HT-29 (cell line): ENCODE measurements at regions not wholly inside any gene's neighbourhood (a gene's known extent, or its start where the extent isn't known, plus 50 kb on each side); places are given as distances from the start of the nearest gene placed in this dataset. TPM values are rescaled to one million over a fixed set of nuclear protein-coding genes. Genes with fewer than 3 reads are reported as not detected.

Source experiments
- DNase-seq: peaks from one replicate; pipeline ENCODE4 v3.0.0-alpha.2; 2015; ENCODE audit warnings: low spot score
- small RNA-seq: library from RNA; depleted of rRNA; stranded (forward); fragments of <200 nt; gene quantifications from one replicate; pipeline ENCODE3, GENCODE V24; 2014

DNA sequence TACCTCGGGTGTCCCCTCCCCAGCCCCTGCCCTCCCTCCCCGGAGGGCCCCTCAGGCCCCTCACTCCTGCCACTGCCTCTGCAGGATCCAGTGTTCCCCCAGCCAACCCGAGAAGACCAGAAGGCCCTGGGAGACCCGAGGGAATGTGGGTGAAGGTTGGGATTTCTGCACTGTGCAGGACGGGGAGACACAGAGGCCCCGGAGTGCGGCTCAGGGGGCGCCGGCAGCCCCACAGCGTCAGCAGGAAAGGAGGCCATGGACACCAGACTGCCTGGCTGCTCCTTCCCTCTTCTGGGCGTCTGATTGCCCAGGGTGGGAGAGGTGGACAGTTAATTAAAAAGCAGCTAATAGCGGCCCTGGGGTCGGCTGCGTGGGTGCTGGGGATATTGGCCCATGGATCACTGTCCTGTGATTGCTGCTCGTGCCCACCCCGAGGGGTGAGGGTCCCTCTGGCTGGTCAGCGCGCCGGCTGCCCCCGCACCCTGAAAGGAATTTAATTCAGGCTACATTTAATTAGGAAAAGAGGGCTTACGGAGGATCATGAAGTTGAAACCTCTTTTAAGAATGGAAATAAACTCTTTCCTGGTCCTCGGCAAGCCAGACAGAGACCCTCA lies 57.8 kb upstream of the NKX1-1 start:
- no peak for DNase-seq

- DNase-seq: no peak
Observed at GRCh38 chr4:1463088-1463926, 57.1 kb upstream of the NKX1-1 start.

DNA sequence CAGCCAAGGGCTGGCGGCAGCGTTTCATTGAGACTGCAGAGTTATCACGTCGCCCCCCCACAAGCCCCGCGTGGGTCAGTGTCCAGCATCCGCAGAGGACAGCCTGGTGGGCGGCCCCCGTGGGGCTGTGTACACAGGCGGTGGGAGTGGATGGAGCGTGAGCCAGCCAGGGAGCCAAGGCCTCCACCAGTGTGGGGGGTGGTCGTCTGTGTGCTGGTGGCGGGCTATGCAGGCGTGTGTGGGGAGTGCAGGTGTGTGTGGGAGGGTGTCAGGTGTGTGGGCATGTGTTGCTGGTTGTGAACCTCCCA lies 56.5 kb upstream of the NKX1-1 start:
- DNase-seq: no peak

DNA sequence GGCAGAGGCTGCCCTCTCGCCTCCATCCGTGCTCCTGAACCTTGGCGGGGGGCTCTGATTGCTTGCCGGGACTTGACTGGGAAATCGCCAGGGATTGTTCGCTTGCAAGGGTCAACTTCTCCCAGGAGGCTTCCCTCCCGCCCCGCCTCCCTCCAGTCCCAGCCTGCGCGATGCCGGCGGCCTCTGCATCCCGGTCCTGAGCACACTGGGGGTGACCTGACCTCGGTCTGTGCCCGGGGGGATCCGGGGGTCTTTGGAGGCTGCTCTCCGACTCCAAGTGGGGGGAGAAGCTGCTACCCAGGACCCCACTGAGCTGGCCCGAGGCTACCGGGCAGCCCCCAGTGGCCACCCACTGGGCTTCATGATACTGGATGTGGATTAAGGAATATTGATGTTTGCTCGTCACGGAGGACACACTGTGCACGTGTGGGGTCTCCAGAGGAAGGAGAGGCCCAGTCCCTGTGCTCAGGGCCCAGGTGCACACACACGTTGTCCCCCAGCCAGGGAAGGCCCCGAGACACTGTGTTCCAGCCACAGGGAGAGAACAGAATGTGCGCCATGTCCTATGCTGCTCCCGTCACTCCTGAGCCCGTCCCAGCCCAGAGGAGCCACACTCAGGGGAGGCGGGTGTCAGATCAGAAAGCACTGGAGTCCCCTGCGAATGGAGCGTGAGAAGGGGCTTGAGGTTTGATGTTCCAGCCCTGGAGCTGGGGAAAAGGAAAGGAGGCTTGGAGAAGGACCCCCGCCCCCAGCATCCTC lies 55.9 kb upstream of the NKX1-1 start:
- no peak for DNase-seq

DNA sequence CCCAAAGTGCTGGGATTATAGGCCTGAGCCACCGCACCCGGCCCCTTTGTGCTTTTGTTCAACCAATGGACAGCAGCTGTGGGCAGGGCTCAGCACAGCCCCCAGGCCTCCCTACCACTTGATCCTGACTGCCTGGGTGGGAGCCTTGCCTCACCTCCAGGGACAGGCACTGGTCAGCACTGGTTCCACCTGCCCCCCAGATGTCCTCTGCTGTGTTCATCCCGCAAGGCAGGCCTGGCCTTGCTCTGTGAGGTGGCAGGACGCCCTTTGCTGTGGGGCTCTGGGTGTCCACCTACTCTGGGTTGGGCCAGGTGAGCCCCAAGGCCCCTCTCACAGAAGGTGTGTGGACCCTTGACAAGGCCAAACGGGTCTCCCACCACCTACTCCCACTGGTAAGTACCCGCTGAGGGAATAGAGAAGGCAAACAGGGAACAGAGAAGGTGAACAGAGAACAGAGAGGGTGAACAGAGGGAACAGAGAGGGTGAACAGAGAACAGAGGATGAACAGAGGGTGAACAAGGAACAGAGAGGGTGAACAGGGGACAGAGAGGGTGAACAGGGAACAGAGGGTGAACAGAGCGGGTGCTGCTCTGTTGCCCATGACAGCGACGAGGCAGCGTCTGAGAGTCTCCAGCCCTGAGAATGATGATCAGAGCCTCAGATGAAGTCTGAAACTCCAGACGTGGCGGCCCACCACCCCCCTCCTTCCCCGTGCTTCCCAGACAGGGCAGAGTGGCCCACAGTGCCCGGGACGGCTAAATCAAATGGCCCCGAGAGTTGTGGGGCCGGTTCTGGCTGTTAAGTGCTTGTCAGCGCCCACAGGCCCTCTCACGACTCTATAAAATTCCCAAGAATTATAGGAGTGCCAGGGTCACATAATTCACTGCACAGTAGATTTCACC lies 55.0 kb upstream of the NKX1-1 start:
- no peak for DNase-seq

GRCh38 chr4:1459722-1460511 lies 53.7 kb upstream of the NKX1-1 start:
- no peak for DNase-seq

DNA sequence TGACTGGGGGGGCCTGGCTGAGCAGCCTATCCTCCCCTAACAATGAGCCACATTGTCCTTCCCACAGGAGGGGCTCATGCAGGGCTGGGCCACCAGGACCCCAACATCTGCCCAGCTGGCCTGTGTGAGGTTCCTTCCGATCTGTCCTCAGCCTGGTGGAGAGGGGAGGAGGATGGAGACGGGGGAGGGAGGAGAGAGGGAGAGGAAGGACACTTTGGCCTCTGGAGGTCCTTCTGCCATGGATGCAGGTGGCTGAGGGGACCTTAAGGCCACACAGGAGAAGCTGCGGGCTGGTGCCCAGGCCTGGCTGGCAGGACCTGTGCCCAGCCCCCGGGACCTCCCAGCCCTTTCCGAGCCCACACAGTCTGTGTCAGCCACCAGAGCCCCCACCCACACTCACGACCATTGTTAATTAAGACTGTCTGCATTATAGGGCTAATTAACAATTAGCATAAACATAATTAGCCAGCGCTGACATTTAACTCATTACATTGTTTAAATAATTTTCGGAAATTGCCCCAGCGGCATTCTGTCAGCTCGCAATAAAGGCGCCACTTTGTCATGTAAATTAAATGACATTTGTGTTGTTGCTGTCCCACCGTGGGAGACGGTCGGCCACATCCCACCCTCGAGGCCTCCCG lies 53.0 kb upstream of the NKX1-1 start:
- DNase-seq: no peak

DNA sequence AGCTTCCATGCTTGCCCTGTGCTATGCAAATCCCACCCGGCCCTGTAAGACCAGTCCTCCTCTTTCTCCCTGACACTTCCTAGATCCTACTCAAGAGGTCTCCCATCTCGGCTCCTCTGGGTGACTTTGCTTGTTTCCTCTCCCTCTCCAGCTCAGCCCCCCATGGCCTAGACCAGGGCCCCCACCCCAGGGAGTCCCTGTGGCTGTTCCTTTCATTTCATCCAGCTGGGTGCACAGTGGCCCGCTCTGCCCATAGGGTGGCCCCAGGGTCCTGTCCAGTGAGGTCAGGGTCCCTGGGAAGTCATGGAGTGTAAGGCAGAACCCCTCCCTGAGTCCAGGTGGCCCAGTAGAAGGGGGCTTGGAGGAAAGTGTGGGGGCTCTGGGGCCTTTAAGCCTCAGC lies 52.3 kb upstream of the NKX1-1 start:
- no peak for DNase-seq

Small RNA genes lying in the stretch of these regions (small RNA-seq; reads per million reads assigned to genes)
- not detected for gene AC147067.2
